NOMO-1 treated with dmso at 0.1 percent for 144 hours (cell line): ENCODE measurements at regions not wholly inside any gene's neighbourhood (a gene's known extent, or its start where the extent isn't known, plus 50 kb on each side); places are given as distances from the start of the nearest gene placed in this dataset.
"Not testable (repeated sequence)": the region's sequence is repeated elsewhere in the genome, so short reads cannot be mapped to it uniquely, and the experiment has no call there.

ENCODE experiments used
- DNase-seq: peaks from one replicate; lab custom pipeline; 2025; ENCODE audit not compliant: unreplicated experiment; lab: John Stamatoyannopoulos, UW

GRCh38 chr3:164470471-164470870 lies 607.8 kb downstream of the SI start:
- DNase-seq = no peak

GRCh38 chr3:164468055-164468454 lies 610.2 kb downstream of the SI start:
- no peak for DNase-seq

GRCh38 chr3:164467007-164467406 lies 611.3 kb downstream of the SI start:
- DNase-seq = no peak

GRCh38 chr3:164465172-164465571 lies 613.1 kb downstream of the SI start:
- DNase-seq = no peak

- DNase-seq = no peak
These were observed 617.4 kb downstream of the SI start for GRCh38 chr3:164460851-164461250.

- no peak for DNase-seq
These were observed 618.7 kb downstream of the SI start for GRCh38 chr3:164459521-164460151.

- DNase-seq = no peak
These were observed 619.3 kb downstream of the SI start for GRCh38 chr3:164458986-164459385.

- DNase-seq = no peak
These were observed 624.6 kb downstream of the SI start for GRCh38 chr3:164453714-164454113.

GRCh38 chr3:164452707-164453106 lies 625.6 kb downstream of the SI start:
- DNase-seq = no peak

GRCh38 chr3:164451072-164451910 lies 627.0 kb downstream of the SI start:
- DNase-seq = no peak

- DNase-seq = no peak
These were observed 627.9 kb downstream of the SI start for GRCh38 chr3:164450276-164450905.

GRCh38 chr3:164419220-164419619 lies 659.1 kb downstream of the SI start:
- no peak for DNase-seq

GRCh38 chr3:164418414-164418813 lies 659.9 kb downstream of the SI start:
- no peak for DNase-seq

GRCh38 chr3:164417955-164418354 lies 660.3 kb downstream of the SI start:
- no peak for DNase-seq

- no peak for DNase-seq
These were observed 661.6 kb downstream of the SI start for GRCh38 chr3:164416491-164417222.

GRCh38 chr3:164408326-164408725 lies 670.0 kb downstream of the SI start:
- no peak for DNase-seq

- DNase-seq = no peak
These were observed 671.2 kb downstream of the SI start for GRCh38 chr3:164407111-164407510.

GRCh38 chr3:164406281-164406680 lies 672.0 kb downstream of the SI start:
- DNase-seq = no peak

- no peak for DNase-seq
These were observed 676.4 kb downstream of the SI start for GRCh38 chr3:164401923-164402322.

GRCh38 chr3:164401440-164401839 lies 676.9 kb downstream of the SI start:
- DNase-seq = not testable (repeated sequence)

- DNase-seq = no peak
These were observed 680.8 kb downstream of the SI start for GRCh38 chr3:164397462-164397861.
